GM19238 (cell line): ENCODE measurements at regions not wholly inside any gene's neighbourhood (a gene's known extent, or its start where the extent isn't known, plus 50 kb on each side); places are given as distances from the start of the nearest gene placed in this dataset.

Experiments used
- DNase-seq: peaks from one replicate; pipeline ENCODE4 v3.0.0; 2011; ENCODE audit warnings: low spot score; ENCODE audit not compliant: insufficient read length

DNA sequence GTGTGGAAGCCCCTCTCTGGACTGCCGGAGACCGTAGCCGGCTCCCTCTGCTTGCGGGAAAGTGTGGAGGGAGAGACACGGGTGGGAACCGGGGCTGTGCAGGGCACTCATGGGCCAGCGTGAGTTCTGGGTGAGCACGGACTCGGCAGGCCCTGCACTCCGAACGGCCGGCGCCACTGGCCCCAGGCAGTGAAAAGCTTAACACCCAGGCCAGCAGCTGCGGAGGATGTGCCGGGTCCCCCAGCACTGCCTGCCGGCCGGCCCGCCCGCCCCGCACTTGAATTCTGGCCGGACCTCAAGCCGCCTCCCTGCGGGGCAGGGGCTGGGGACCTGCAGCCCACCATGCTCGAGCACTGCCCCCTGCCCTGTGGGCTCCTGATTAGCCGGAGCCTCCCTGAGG lies 147.0 kb downstream of the FGF9 start:
- no peak for DNase-seq

DNA sequence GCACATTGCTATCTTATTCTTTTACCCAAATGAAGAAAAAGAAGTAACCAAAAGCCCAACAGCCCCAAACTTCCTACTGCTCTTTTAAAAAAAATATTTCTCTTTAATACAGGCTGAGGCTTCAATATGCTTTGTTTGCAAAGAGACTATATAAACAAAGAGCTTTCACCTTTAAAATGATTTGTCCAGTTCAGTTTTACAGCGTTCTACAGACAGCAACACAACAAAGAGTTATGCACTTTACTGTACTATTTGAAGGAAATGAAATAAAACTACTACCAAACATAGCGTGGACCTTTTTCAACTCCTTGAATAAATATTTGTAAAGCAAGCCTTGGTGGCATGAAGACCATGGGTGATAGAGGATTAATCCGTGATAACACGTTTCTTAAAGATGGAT lies 151.2 kb downstream of the FGF9 start:
- DNase-seq: no peak

DNA sequence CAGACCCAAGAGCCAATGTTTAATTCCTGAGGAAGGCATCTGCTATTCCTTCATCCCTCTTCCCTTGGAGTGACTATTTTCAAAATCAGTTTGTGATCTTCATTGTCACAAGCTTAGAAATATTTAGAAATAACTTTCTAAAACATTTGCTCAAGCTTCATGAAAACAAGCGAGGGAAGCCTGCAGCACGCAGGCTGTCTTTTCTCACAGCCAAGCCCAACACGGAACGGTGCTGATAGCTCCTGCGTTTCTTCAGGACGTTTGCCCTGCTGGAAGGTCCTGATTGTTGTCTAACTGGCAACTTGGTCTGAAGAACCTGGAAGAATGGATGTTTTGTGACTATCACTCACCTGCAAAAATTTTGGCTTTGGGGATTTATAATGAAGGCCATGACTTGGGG lies 152.5 kb downstream of the FGF9 start:
- DNase-seq: no peak

DNA sequence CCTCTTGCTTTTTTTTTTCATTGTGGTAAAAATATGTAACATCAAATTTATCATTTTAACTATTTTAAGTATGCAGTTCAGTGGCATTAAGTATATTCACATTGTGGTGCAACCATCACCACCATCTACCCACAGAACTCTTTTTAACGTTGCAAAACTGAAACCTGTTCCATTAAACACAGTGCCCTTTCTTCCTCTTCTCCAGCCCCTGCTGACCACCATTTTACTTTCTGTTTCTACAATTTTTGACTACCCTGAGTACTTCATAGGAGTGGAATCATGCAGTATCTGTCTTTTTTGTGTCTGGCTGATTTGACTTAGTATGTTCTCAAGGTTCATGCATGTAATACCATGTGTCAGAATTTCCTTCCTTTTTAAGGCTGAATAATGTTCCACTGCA lies 153.1 kb downstream of the FGF9 start:
- DNase-seq: no peak

DNA sequence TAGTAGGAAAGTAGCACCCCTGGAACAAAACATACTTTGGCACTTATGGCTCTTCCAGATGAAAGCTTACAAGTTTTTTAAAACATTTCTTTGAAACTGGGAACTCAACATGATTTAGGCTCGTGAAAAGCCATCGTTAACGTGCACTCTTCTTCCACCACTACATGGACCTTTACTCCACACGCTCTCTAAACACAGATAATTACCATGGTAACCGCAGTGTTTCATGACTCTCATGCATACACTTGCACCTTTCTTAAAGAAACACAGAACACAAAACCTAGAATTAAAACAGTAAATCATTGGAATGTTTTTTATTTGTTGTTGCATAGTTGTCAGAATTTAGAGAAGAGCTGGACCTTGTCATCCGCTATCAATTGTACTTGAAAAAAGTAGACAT lies 154.3 kb downstream of the FGF9 start:
- DNase-seq: no peak

DNA sequence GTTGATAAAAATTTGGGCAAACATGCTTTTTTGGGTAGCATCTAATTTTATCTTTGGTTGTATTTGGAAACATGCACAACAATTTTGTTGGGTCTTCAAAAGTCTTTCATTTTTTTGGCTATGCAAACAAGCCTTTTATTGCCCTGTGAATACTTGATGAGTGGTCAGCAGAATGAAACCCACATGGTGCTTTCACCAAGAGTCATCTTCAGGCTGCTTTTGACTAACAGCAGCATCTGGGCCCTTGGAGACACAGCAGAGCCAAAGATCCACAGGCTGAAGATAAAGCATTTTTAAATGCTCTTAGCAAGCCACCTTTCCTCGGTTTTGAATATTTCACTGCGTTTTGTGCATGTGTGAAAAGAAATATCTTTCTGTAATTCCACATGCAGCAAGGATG lies 154.9 kb downstream of the FGF9 start:
- DNase-seq: no peak

DNA sequence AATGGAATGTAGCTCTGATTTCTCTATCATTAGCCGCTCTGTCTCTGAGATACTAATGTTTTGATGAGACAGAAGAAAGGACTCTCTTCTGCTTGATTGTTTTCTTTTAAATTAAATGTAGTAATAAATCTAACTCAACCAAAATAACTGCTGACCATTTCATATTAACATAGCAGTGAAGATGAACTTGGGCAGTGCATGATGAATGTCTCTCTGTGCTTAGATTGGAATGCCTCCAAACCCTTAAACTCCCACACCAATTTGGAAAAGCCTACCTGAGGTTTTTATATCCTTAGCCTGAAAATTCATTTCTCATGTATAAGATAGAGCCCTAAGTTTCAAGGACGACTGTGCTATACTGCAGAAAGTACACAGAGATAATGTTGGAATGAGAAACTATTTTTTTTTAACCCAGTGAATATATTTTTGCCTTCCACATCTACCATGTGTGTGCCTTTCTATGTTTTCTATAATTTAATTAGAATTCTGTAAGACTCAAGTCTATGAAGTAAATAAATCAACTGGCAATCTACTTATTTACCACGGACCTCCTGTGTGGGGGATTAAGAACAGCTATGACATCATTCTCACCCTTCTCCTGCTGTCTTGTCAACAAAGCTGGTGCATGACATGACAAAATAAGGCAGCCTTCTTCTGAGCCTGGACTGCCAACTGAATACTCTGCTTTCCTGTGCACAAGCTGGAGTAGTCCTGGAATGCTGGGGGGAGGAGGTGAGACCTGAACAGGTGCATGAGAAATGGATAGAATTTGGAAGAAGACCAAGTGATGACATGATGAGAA lies 155.5 kb downstream of the FGF9 start:
- no peak for DNase-seq

DNA sequence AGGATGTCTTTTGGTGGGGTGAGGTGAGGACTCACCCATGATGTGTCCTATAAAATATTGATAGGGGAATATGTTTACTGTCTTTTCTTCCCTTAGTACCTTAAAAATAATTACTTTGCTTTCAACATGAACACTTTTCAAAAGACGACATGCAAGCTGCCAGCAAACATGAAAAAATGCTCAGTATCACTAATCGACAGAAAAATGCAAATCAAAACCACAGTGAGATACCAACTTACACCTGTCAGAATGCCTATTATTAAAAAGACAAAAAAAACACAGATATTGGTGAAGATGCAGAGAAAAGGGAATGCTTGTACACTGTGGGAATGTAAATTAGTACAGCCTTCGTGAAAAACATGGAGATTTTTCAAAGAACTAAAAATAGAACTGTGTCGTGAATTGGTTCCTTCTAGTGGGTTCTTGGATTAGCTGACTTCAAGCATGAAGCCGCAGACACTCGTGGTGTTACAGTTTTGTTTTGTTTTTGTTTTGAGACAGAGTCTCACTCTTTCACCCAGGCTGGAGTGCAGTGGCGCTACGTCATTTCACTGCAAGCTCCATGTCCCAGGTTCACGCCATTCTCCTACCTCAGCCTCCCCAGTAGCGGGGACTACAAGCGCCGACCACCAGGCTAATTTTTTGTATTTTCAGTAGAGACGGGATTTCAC lies 160.9 kb downstream of the FGF9 start:
- DNase-seq: no peak

DNA sequence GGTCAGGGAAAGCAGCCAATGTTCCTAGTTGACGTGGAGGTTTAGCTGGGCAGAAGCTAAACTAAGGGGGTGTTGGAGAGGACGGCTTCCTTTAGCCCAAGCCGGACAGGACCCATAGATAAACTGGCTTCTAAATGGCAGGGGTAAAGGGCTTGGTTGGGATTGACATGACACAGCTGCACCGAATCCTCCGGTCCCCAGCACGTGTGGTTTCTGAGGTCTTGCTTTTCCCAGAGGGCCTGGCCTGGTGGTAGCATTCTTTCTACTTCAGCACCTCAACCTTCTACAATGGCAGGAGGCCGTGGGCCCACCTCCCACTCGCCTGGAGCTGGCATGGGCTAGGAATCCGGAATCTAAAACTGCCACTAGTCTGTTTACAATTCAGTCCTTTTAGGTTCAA lies 163.0 kb downstream of the FGF9 start:
- no peak for DNase-seq

DNA sequence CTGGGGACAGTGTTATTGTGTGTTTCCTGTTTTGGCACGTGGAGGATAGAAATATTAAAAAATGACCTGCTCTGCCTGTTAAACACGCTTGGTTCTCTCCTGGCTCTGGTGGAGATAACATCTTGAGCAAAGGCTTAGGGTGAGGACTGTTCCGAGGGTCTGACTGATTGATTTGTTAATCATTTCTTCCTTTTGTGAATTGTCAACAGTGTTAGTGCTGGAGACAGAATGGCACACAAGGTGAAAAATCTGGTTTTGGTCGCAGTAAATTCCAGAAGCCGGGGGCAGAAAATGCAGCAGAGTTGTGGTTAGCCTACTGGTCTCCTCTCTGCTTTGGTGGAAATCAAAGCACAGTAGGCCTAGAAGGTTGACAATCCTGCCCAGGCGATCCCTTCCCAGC lies 163.6 kb downstream of the FGF9 start:
- no peak for DNase-seq

DNA sequence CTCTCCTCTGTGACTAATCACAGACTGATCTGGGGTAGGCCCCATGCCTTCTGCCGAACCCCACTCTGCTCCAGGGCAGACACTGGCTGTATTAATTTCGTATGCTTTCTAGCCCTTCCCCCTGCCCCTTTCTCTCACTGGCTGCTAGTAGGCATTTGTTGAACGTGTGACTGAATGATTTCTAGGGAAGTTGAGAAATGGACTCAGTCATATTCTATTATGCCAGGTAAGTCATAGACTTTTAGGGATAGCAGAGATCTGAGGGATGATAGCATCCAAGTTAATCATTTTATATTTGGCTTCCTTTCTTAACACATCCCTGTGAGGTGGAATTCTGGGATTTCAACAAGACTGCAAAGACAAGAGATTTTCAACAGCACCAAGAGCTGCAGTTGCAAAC lies 166.4 kb downstream of the FGF9 start:
- no peak for DNase-seq

DNA sequence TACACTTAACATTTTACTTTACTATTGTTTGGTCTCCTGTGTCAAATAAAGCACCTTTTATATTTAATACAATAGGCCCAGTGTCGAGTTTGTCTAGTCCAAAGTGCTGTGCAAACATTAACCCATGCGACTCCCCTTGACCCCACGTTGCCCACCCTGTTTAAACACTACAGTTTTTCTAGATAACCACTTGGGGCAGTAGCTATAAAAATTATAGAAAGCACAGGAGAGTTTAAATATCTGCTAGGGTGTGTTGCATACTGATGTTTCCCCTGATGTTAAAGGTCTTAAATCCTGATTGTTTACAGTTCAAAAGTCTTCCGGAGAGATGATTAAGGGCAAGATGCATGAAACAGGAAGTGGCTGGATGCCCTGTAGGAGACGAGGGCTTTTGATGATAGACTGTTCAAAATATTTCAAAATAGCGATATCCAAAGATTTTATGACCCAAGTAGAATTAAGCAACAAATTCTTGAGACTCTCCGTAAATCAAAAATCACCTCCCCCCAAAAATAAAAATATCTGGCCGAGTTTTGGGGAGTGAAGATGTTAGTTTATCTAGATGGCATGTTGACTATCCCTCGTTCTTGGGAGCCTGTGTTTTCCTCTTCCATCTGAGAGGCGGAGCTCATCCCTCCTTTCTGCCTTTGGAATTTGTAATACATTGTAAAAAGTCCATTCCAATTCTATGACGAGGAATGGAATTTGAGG lies 167.1 kb downstream of the FGF9 start:
- DNase-seq: no peak

DNA sequence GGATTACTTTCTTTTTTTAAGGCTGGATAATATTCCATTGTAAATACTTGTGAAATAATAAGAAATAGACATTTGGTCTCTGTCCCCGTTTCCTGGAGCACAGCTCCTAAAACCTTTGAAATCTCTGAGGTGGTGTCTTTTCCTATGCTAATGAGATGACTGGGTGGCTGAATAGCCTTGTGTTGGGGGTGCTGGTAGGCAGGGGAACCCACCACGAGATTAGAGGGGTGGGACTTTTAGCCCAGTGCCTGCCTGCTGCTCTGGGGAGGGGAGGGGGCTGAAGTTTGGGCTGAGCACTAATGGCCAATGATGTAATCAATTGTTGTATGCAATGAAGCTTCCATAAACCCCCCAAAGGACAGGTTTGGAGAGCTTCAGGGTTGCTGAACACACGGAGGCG lies 175.7 kb downstream of the FGF9 start:
- DNase-seq: no peak

DNA sequence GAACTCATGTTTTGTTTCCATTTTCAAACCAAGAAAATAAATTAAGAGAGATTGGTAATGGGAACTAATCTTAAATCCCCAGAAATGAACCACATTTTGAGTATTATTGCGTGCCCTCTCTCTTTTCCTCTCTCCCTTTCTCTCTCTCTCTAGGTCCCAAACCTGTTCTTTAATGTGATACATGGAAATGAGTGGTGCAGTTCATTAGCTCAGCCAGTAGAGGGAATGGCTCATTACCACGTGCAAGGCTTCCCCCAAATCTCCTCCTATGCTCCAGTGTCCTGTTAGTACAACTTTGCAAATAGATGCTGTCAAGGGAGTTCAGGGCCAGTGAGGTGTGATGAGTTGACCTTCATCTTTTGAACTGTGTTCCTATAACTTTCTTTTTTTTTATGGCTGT lies 178.4 kb downstream of the FGF9 start:
- DNase-seq: peak; percentile 11

DNA sequence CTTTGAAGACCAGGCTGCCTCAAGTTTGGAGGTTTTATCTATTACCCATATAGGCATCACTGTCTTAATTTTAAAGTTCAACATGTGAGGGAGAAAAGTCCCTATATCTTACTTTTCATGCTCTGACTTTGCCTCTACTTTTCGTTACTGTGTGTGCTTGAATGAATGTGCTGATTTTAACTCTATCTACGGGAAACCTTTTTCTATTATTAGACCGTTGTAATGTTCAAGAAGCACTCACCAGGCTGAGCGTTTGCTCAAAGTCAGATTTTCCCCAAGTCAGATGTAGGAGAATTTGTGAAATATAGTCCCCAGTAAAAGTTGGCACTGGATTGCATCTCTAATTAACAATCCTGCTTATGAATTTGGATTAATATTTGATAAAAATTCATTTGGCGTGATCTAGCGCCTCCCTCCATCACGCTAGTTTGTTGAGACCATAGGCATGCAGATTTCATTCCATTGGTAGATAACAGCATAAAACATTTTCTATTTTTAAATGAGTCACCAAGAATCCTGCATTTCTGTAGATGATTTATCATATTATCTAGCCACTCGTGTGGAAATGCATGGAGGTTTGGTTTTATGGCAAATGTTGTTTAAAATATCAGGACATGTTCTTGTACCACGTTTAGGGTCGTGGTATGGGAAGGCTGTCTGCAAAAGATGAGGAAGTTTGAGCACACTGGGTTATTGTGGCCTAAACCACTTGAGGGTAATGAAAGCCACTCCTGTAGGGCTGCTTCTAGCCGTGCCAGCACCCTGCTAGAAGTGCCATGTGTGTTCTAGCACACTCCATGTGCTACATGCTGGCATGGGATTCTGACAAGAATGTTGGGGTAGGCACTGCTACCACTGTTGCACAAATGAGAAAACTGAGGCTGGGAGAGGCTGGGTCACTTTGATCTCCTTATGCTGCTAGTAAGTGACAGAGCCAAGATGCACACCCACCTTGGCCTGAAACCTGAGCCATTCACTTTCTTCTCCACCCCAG lies 179.4 kb downstream of the FGF9 start:
- DNase-seq: no peak

DNA sequence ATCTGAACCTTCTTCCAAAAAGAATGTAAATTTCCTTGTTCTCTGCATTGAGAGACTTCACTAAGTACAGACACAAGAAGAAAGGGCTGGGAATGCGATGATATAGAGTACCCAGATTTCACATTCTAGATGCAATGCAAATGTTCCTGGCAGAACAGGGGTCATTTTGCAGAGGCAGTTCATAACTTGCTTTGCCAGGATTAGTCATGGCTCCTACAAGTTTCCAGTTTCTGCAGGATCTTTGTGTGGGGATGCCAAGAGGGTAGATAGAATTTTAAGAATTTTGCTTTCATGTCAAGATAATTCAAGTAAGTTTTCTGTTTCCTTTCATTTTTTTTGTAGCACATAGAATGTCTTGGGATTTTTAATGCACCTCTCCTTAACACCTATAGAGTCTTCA lies 181.2 kb downstream of the FGF9 start:
- no peak for DNase-seq

DNA sequence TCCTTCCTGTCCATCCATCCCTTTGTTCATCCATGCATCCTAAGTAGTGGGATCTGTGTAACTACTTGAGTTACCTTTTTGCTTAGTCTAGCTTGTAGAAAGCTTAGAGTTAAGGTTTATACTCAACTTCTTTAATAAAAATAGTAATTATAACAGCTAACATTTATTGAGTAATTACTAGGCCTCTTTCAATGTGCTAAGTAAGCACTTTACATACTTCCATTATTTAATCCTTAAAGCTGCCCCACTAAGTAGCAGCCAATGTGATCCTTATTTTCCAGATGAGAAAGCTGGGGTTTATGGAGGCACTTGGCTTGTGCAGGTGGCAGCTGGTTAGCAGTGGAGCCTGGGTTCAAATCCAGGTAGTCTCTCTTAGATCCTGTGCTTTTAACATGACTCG lies 182.9 kb downstream of the FGF9 start:
- no peak for DNase-seq

DNA sequence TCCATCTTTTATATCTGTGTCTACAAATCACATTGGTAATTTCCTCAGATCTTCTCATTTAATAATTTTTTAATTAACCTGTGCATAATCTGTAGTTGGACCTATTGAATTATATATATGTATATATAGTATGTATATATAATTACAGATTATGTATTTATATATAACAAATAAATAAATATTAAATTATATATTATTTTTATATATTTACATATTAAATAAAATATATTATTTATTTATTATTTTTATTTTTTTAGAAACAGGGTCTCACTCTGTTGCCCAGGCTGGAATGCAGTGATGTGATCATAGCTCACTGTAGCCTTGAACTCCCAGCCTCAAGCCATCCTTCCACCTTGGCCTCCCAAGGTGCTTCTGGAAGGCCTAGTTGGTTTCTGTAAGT lies 197.9 kb downstream of the FGF9 start:
- no peak for DNase-seq

DNA sequence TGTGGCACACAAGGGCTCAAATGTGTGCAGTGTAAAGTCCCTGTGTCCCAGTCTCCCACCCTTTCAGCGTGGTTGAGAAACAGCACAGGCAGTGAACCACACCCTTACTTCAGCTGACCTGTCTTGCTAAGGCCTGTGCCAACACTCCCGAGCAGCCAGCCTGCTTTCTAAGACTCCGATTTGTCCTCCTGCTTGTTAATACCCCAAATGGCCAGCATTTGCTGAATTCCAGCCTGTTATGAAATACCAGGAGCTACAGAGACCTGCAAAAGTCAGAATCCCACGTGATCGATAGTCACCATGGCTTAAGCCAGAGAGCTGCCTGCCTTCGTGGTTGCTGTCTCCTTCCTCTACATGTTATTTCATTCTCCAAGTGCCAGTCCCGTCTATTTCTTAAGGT lies 200.5 kb downstream of the FGF9 start:
- no peak for DNase-seq

DNA sequence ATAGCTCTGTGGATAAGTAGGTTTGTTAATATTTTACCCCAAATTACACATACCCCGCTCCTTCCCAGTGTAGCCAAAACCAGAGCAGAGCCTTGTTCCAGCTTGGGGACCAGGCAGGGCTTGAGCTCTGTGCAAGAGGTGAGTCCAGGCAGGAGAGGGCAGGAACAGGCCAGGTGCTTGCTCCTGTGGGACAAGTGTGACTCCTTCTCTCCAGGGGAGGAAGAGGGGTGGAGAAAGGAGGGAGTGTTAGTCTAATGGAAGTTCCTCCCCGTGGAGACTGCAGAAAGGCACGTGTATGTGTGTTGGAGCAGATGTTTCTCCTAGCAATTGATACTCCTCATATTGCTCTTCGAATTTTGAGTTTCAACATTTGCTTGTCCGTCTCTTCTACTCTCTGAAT lies 201.0 kb downstream of the FGF9 start:
- no peak for DNase-seq

DNA sequence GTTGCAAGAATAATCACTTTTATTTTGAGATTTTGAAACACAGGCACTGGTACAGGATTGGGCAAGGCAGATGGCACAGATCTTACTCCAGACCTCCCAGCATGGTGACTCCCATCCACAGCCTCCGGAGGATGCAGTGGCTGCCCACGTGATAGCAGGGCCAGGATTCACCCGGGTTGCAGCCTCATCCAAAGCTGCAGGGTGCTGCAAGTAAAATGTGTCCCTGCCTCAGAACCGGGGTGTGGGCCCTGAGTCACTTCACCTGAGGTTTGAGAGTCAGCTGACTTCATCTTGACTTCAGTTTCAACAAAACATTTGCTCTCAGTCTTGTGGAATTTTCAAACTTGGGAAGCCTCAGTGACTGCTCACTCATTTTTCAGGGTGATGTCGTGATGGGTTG lies 201.9 kb downstream of the FGF9 start:
- no peak for DNase-seq
